ENCODE measurements at regions not wholly inside any gene's neighbourhood (a gene's known extent, or its start where the extent isn't known, plus 50 kb on each side); places are given as distances from the start of the nearest gene placed in this dataset.

GRCh38 chrX:10900585-10901289 lies 210.4 kb upstream of the HCCS start:
- peak; percentile 78 for DNase-seq (ENCODE audit: low read depth)

DNA sequence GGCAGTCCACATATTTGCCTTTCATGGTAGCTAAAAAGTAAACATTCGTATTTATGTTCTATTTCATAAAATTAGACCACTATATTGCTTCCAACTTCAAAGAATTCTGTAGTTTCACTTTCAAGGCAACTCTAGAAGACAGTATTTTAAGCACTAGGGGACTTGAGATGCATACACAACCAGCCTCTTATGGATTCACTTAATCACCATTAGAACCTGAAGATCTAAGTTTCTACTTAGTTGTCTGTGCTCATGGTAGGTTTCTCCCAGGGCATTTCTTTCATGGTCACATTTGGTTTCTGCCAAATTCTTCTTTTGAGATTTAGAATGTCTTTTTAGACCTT lies 209.9 kb upstream of the HCCS start:
- no peak for DNase-seq (ENCODE audit: low read depth)

DNA sequence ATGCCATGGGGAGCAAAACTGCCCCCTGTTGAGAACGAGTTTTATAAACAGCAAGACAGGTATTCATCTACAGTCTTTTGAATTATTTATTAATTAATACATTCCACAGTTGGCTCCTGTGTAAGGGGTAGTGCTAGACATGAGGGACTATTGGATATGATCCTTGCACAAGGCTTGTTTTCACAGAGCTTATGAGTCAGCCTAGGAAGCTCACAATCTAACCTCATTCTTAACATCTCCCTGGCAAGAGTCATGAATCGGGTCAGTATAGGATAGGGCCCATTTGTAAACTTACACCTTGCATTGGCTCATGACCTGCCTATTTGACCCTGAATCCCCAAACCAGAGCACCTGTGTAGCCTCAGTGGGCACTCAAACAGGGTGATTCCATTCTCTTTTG lies 209.1 kb upstream of the HCCS start:
- DNase-seq (ENCODE audit: low read depth): peak; percentile 70

- DNase-seq (ENCODE audit: low read depth): no peak
These were observed 207.6 kb upstream of the HCCS start for GRCh38 chrX:10903523-10903922.

- DNase-seq (ENCODE audit: low read depth): peak; percentile 63
These were observed 206.9 kb upstream of the HCCS start for GRCh38 chrX:10904220-10904619.

- DNase-seq (ENCODE audit: low read depth): peak; percentile 52
These were observed 204.3 kb upstream of the HCCS start for GRCh38 chrX:10906866-10907265.

DNA sequence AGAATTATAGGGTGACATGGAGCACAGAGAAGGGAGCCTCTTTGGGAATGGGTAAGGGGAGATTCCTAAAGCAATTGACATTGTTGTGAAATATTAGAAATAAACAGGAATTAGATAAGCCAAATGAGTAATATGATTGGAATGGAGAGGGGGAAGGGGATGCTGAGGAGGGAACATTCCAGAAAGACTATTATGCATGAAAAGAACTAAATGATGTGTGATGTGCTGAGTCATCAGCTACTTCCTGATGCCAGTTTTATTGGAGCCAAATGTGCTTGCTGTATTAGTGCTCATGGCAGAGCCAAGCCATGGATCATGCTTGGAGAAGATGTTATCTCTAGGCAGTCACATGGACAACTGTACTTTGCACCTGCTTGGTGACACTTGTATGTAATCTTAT lies 189.0 kb upstream of the HCCS start:
- DNase-seq (ENCODE audit: low read depth): peak; percentile 94

- DNase-seq (ENCODE audit: low read depth): no peak
These were observed 188.3 kb upstream of the HCCS start for GRCh38 chrX:10922835-10923234.

GRCh38 chrX:10923466-10923865 lies 187.7 kb upstream of the HCCS start:
- no peak for DNase-seq (ENCODE audit: low read depth)

DNA sequence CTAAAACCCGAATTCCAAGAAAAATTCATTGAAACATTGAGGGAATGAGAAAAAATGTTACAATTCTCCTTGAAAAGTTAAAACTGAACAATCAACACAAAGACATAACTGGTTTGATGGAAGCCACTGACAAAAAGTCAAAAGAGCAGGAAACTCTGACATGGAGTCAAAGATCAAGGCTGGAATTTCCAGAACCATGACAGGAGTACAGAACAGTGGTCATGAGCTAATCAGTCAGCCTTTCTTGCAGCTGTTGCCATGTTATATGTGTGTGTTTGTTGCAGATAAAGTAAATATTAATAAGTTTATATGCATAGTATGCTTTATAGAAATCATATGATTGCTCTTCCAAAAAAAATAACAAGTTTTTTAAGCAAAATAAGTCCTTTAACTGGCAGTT lies 184.7 kb upstream of the HCCS start:
- no peak for DNase-seq (ENCODE audit: low read depth)

DNA sequence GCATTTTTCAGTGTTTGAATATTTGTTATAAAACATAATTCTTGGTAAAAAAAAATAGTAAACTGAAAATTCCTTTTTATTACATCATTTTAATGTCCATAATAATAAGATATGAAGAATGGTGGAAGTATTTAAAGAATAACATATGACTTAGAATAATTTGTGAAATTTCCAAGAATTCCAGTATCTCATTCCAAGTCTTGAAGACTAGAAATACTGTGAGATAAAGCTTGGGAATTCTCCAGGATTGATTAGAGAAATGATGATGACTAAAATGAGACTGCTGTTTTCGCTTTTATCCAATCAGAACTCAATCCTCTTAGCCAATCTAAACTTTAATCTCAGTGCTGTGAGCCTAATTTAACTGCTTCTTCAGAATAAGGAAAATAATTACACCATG lies 184.2 kb upstream of the HCCS start:
- no peak for DNase-seq (ENCODE audit: low read depth)

- no peak for DNase-seq (ENCODE audit: low read depth)
These were observed 181.4 kb upstream of the HCCS start for GRCh38 chrX:10929747-10930146.

GRCh38 chrX:10930151-10930550 lies 181.0 kb upstream of the HCCS start:
- DNase-seq (ENCODE audit: low read depth): no peak

- DNase-seq (ENCODE audit: low read depth): no peak
These were observed 179.2 kb upstream of the HCCS start for GRCh38 chrX:10931976-10932375.

- DNase-seq (ENCODE audit: low read depth): peak; percentile 7
These were observed 178.2 kb upstream of the HCCS start for GRCh38 chrX:10932842-10933440.

- DNase-seq (ENCODE audit: low read depth): no peak
These were observed 175.6 kb upstream of the HCCS start for GRCh38 chrX:10935501-10935900.

GRCh38 chrX:10936976-10937375 lies 174.2 kb upstream of the HCCS start:
- DNase-seq (ENCODE audit: low read depth): no peak

DNA sequence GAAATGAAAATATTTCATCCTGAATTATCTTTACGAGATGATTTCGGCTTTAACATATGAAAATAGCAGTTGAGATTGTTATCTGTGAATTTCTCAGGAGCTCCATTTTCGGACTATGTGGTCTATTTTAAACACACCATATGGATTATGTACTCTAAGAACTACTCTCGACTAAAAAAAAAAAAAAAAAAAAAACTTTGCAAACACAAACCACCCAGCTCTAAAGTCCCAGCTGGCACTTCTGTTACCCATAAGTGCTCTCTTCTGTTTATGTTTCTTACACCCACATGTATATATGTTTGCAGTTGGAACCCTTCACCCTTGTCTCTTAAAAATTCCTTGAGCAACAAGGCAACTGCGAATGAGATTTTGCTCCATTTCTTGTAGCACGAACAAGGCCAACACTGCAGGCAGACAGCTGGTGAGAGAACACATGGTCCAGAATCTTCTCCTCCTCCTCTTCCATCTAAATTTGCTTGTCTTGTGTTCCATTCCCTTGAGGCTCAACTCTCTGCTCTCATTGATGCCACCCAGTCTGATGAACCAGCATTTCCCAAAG lies 172.7 kb upstream of the HCCS start:
- DNase-seq (ENCODE audit: low read depth): no peak

DNA sequence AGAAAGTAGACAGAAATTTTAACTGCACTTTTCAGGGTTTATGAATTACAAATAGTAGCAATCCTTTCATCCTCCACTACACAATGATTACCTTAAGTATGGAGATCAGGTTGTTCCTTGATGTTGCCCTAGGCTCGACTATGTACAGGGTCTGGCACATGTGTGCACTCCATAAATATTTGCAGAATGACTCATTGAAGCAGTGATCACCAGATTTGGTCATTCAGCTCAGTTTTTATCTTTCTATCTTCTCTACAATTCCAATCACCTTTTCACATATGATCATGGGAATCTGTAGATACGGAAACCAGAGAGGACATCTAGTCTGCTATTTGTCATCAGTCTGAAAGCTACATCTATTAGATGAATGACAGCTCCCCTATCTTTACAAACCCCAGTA lies 171.7 kb upstream of the HCCS start:
- peak; percentile 65 for DNase-seq (ENCODE audit: low read depth)

GRCh38 chrX:10944136-10944885 lies 166.8 kb upstream of the HCCS start:
- DNase-seq (ENCODE audit: low read depth): no peak

DNA sequence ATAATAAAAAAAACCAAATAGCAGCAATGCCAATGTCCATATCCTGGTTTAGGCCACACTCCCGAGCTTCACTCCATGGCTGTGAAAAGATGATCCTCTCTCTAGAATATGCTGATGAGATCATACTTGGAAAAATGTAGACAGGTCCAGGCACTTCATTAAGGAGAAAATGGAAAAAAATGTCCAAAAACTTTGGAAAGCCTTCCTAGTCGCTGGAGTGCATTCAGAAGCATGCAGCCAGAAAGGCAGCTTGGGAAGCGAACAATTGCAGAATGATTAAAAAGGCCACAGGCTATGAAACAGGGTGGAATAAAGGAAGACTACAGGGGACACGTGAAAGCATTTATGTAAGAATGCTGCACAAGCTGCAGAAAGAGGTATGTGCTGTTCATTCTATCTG lies 165.6 kb upstream of the HCCS start:
- no peak for DNase-seq (ENCODE audit: low read depth)

GRCh38 chrX:10949541-10949940 lies 161.6 kb upstream of the HCCS start:
- DNase-seq (ENCODE audit: low read depth): no peak

DNA sequence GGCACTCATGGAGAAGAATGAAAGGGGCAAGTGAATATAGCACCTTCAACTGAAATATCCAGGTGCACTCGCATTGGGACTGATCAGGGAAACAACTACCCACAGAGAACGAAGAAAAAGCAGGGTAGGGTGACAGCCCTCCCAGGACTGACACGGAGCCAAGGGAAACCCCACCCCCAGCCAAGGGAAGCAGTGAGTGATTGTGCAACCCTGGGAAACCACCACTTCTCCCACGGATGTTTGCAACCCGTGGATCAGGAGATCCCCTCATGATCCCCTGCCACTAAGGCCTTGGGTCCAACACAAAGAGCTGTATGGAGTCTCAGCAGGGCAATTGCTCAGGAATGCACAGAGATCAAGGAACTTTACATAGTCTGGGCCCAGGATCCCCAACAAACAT lies 158.5 kb upstream of the HCCS start:
- DNase-seq (ENCODE audit: low read depth): no peak

All from M059J (cell line).